ENCODE measurements at regions not wholly inside any gene's neighbourhood (a gene's known extent, or its start where the extent isn't known, plus 50 kb on each side); places are given as distances from the start of the nearest gene placed in this dataset.
A peak's percentile ranks its signal among the peaks of the same experiment; 100 is the strongest.

DNA sequence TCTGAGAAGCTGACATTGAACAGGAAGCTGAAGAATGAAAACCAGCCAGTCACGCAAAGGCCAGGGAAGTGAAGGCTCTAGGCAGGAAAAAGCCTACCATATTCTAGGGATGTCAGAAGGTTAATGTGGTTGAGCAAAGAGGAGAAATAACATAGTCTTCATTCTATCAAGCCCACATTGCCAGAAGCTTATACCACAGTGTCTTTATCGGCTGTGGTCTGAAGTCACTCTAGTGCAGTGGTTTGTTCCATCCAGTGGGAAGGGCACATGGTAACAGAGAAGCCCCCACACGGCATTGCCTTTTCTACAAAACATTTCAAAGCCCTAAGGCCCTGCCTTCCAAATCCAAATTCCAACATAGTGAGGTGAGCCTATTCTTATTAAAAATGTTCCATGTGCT lies 311.3 kb downstream of the TNS1 start:
- DNase-seq (ENCODE audit: low read depth, low spot score) = no peak

DNA sequence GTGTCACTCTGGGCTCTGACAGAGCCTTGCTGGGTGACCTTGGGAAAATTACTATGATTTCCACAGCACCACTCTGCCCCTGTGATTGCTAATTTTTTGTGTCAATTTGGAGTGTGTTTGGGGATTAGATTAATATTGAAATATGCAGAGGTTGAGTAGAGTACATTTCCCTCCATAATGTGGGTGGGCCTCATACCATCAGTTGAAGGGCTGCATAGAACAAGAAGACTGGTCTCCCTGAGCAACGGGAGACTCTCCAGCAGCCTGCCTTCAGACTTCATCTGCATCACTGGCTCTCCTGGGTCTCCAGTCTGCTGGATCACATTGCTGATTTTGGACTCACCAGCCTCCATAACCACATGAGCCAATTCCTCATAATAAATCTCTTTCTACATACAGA lies 313.7 kb downstream of the TNS1 start:
- DNase-seq (ENCODE audit: low read depth, low spot score) = no peak

DNA sequence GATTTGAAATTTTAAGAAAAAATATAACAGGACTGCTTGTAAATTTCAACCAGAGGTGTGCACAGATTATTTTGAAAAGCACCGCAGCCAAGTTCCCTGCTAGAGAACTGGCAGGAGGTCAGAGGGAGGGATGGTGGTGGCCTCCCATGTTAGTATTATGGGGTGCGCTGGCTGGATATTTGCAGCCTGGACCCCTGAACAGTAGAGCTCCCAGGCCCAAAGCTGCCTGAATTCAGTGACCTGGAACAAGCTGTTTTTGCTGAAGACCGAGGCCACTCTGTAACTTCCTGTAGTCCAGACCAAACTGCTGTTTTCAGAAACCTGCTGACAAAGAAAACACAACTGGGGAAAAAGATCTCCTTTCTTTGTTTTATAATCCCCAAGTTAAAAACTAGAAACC lies 314.3 kb downstream of the TNS1 start:
- no peak for DNase-seq (ENCODE audit: low read depth, low spot score)

DNA sequence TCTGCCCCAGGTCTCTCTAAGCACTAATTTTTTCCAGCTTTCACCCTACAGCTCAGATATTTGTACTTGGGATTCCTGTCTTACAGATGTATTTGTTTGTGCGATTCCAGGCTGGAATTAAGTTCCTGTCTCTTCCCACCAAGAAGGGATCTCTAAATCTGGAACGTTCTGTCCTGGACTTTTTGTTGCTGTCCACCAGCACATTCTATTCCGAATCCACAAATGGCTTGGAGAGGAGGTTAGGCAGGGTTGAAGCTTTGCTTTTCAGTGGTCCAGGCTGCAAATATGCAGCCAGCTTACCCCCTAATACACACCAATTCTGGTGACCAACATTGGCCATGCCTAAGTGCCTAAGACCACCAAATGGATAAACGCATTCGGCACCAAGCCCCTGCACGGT lies 315.0 kb downstream of the TNS1 start:
- no peak for DNase-seq (ENCODE audit: low read depth, low spot score)

DNA sequence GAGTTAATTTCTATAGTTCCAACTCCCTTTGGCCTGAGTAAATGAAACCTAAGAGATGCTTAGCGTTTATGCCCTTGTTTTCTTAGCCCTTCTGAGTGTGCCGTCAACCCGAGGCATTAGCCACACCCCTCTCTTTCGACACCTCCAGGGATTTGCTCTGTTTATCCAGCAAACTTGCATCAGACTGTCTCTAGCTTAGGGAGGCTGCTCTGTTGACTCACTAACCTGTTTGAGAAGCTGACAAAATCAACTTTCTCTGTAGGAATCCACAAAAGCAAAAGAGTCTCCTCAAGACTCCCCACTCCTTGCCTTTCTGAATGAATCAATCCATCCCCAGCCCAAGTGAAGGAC lies 317.6 kb downstream of the TNS1 start:
- DNase-seq (ENCODE audit: low read depth, low spot score) = peak; percentile 61

DNA sequence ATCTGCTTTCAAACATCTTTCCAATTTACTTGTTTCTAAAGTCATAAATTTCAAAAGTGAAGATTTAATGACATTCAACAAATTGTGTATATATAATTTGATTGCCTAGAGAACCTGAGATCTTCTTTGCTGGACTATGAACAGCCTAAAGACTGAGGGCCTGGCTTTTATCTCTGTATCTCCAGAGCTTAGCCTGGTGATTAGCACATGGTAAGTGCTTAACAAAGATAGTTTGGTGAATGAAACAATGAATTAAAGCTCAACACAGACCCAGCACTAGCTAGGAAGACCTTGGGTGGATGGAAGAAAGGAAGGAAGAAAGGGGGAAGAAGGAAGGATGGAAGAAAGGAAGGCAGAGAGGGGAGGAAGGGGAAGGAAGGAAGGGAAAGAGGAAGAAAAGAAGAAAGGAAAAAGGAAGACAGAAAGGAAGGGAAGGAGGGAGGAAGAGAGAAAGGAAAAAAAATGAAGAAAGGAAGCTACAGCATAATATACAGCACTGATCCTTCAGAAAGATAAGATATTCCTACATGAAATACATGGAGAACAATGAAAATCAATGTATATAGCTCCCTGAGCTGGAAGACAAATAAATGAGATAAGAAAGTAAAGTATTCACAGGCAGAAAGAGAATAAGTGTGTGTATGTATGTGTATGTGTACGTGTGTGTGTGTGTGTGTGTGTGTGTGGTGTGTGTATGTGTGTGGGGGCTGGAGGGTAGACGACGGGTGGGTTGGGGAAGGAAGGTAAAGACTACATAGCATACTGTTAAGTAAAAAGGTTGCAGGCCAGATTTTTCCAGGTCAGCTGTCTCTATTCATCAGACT lies 318.2 kb downstream of the TNS1 start:
- no peak for DNase-seq (ENCODE audit: low read depth, low spot score)

DNA sequence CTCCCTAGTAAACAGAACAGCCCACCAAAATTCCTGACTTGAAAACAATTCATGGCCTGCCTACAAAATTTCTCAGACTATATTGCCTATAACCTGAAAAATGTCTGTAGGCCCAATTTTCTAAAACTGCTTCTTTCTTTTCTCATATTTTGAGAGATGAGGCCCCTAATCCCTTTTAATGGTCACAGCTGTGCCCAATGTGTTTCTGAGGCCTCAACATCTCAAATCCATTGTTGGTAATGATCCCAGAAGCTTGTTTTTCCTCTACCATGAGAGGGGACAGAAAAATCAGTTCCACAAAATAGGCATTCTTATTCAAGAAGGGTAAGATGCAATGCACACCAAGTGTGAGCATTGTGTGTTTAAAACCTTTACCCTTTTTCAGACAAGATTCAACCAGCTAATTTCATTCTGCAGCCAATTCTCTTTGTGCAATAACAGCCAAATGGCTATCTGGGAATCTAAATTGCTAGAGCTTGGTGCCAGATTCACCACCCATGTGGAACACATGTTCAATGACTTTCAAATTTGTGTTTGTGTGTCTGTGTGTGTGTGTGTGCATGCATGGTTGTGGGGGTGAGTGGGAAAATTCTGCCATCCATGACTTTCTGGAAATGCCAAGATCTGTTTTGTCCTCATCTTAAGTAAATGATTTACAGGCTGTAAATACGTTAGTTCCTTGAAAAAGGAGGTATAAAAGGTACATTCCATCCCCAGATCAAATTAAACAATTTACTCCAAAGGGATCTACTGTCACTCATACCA lies 319.5 kb downstream of the TNS1 start:
- DNase-seq (ENCODE audit: low read depth, low spot score) = no peak

DNA sequence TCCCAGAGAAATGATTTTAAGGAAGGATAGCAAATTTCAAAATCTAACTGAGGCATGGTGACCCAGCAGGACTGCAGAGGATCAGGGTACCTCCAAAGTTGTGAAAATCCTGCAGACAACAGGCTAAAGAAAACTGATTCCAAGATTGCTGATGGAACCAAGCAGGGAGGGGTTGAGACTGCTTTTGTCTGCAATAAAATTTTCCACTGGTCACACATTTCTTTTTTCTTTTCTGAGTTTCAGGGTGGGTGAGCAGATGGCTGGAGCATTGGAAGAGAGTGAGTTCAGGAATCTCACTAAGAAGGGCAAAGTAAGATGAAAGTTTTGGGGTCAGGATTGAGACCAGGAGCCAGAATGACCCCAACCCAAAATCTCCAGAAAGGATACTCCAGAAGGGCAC lies 321.0 kb downstream of the TNS1 start:
- DNase-seq (ENCODE audit: low read depth, low spot score) = no peak

DNA sequence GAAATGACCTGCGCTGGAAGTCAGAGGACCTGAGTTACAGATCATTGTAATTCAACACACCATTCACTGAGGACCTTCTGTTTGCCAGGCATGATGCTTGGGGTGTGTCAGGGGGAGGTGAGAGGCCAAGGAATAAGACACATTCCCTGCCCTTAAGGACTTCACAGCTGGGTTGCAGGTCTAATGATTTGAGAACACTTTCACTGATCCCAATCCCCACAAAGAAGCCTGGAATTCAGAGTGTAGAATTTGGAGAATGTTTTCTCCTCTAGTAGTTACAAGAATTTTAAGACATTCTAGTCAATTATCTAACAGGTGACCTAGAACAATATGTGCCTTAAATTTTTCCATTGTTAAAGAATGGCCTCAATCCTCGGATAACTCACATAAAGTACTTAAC lies 322.4 kb downstream of the TNS1 start:
- DNase-seq (ENCODE audit: low read depth, low spot score) = no peak

DNA sequence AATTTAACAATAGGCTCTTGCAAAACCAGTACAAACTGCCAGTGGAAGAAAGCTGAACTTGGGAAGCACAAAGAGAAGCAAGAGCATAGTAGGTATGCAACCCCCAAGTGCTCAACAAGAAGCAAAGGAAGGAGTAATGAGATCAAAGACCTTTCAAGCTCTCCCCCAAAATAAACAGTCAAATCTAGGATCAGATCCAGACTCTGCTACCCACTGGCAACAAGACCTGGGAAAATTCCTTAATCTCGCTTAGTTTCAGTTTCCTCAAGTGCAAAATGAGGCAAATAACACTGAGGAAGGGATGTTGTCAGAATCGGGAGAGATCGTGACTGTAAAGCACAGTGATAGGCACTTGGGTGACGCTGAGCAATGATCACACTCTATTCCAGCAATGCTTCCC lies 329.2 kb downstream of the TNS1 start:
- DNase-seq (ENCODE audit: low read depth, low spot score) = no peak

DNA sequence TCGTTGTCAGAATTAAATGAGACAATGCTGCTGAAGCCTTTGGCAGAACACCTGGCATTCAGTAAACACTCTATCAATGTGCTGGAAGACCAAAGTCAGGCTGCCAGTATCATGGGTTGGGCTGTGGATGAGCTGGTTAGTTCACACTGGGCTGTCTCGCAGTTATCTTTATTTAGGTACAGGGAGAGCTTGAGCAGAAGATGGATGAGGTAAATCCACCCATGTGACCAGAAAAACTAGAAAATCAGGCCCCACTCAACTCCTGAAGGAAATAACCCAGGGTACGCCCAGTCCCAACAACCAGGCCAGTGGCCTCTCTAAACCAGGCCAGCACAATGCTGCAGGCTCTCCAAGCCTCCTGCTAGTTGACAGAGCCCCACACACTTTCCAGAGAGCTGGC lies 330.3 kb downstream of the TNS1 start:
- no peak for DNase-seq (ENCODE audit: low read depth, low spot score)

DNA sequence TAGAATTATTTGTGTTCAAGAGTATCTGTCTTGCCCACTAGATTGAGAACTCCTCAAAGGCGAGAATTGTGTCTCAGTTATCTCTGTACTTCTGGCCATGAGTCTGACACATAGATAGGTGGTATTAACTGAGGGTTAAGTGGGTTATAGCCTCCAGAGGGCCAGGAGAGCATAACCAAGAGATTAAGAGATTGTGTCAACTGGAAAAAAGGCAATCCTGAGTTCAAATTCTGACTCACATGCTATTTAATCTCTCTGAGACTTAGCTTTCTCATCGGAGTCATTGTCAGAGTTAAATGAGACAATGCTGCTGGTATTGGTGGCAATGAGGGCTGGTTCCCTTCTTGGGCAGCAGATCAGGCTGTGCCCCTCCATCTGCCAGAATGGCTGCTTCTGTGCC lies 330.9 kb downstream of the TNS1 start:
- no peak for DNase-seq (ENCODE audit: low read depth, low spot score)

DNA sequence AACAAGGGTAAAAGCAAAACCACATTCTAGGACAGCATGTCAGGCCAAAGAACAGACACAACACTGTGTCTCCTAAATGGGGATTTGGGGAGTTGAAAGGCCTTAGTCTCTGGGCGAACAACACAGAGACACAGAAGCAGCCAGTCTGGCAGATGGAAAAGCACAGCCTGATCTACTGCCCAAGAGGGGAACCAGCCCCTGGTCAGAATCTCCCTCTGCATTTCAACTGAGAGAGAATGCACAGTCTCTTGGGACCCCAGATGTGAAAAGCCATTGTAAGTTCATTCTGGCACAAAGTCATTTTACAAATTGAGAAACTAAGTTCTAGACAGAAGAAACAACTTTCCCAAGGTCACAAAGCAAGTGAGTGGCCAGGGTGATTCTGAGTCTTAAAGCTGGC lies 331.7 kb downstream of the TNS1 start:
- no peak for DNase-seq (ENCODE audit: low read depth, low spot score)

DNA sequence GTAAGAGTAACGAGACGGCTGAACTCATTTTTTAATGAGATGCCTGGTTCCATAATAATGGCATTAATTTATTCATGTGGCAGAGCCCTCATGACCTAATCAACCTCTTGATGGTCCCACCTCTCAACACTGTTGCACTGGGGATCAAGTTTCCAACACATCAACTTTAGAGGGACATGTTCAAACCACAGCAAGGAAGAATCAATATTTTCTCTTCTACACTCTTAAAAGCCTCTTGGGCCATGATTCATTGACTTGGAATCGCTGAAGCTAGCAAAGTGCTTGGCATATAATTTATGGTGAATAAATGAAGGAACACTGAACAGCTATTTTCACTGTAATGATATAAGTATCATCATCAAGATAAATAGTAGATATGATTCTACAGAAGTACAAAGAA lies 333.0 kb downstream of the TNS1 start:
- DNase-seq (ENCODE audit: low read depth, low spot score) = no peak

DNA sequence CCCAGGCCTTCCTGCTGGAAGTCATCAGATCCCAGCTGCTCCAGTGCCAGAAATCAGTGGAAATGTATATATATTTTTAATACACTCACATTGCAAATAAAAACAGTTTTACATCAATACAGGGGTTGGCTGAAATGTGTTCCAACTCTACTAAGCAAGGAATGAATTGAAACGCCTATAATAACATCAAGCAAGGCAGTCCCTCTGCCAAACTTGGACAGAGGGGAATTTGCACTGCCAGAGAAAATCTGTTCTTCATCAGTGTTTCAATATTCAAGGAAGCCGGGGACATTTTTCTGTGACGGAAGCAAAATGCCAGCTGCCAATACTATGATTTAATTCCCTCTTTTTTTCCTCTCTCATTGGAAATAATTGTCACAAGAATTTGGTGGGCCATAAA lies 335.3 kb downstream of the TNS1 start:
- no peak for DNase-seq (ENCODE audit: low read depth, low spot score)

DNA sequence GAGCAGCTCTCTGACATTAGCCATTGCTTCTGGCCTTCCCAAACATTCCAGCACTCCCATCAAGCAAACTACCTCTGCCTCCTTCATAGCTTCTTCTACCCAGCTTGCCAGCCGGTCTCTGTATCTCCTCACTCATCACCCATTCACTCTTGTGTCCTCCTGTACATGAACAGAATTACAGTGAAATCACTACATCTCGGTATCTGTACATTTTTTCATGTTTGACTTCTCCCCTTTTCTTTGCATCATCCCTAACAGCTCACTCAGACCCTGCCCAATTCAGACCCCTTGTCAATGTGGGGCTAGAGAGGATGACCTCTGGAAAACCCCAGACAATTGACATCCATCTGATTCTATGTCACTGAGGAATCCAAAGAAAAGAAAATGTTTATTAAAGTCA lies 335.8 kb downstream of the TNS1 start:
- no peak for DNase-seq (ENCODE audit: low read depth, low spot score)

DNA sequence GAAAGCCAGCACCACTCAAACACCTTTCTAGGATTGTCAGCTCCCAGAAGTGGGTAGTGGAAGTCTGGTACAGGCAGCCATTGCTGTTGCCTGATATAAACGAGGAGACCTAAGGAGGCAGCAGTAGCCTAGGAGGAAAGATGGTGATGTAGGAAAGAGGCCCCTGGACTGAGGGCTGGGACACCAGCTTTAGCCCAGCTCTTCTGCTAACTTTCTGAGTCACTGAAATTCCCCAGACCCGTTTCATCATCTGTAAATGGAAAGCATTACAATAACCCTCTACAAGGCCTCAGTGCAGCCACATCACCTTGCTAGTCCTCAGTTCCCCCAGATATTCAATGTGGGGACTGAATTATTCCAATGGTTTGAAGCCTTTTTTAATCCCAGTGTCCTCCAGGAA lies 336.5 kb downstream of the TNS1 start:
- no peak for DNase-seq (ENCODE audit: low read depth, low spot score)

DNA sequence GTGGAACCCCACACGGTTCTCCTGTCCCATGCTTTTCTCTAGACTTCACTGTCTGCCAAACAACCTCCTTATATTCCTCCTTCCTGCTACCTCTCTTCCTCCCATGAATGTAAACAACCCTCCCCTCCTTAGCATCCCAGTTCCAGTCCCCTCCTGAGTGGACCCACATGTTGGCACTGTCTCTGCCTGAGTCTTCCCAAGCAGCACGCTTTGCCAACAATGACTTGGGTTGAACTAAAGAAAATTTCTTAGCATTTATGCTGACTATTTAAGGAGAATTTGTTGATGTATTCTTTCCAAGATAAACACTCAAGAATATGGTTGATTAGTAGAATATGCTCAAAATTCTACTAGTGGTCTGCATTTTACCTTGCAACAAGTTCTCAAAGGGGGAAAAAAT lies 338.0 kb downstream of the TNS1 start:
- DNase-seq (ENCODE audit: low read depth, low spot score) = no peak

DNA sequence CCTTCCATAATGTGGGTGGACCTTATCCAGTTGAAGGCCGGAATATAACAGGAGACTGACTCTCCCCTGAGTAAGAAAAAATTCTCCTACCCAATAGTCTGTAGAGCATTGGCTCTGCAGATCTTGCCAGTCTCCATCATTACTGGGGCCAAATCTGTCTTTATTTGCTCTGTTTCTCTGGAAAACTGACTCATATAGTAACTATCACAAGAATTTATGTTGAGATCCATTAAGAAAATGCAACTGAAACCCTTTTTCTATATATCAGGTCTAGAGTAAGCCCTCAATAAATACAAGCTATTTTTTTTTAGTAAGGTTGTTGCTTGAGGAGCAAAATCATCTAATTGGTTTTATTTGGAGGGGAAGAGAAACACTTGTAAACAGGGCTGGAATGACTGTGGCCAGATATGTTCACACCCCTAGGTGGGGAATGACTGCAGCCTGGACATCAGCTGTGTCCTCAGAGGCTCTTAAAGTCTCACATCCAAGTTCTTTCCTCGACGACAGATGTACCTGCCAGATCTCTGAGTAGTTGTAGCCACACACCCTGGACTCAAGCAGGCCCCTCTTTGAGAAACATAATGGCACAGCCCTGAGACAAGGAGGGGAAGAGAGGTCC lies 339.7 kb downstream of the TNS1 start:
- DNase-seq (ENCODE audit: low read depth, low spot score) = no peak

DNA sequence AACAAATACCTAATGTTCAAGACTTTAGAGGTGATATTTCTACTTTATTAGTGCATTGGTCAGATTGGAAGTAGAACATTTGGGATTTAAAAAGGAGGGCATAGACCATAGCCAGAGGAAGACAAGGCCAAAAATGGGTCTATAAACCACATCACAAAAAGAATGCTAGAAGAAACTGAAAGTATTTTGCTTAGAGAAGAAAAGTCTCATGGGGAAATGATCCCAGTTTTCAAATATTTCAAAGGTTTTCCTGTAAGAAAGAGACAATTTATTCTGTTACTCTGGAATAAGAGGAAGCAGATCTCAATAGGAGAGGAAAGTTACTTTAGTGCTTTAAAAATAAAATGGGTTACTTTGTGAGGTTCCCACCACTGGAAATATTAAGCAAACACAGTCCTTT lies 341.4 kb downstream of the TNS1 start:
- DNase-seq (ENCODE audit: low read depth, low spot score) = no peak

DNA sequence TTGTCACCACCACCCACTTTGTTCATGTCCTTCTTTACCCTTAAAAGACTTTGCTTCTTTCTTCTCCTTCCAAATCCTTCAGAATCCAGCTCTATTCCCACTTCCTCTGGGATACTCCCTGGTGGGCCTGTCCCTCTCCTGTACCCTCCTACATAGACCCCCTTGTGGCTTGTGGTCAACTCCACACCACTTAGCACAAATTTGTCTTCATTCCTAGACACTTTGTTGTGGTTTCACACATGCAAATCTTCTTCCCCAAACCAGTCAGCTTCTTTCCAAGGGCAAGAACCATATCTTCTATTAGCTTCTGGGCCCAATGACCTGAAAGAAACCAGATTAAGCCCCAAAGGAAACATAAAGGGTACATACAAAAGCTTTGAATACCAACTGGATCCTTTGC lies 342.4 kb downstream of the TNS1 start:
- DNase-seq (ENCODE audit: low read depth, low spot score) = no peak

DNA sequence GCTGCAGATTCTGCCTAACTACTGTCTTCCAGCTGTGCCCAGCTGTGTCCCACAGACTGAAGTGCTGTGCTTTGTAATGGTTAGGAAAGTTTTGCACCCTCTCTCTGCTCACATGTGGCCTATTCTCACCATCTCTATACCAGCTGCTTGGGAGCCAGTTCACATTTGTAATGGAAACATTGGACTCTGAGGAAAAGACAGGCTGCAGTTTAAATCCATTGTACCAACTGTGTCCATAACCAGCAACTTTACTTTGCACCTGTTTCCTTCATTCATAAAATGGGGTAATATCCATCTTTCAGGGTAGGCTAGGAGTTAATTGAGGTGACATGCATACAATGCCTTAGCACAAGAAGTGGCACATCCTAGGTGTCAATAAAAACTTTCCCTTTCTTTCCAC lies 344.0 kb downstream of the TNS1 start:
- no peak for DNase-seq (ENCODE audit: low read depth, low spot score)

DNA sequence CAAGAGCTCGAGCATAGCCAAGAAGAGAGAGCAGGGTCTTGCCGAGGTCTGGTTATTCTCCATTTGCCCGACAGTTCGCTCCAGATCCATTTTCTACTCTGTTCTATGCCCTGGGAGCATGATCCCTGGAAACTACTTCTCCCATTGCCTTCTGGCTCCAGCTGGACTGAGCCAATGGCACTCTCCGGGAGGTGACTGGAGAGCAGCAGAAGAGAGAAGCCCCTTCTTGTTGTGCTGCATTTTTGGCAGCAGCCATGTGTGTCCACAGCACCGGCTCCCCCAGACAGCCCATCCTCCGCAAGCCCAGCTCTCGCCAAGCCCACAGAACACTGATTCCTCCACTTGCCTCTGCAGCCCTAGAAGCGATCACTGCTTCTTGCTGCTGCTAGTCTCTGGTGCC lies 345.5 kb downstream of the TNS1 start:
- no peak for DNase-seq (ENCODE audit: low read depth, low spot score)
